IPS-15b (cell line): ENCODE measurements at regions not wholly inside any gene's neighbourhood (a gene's known extent, or its start where the extent isn't known, plus 50 kb on each side); places are given as distances from the start of the nearest gene placed in this dataset.
"Not testable (repeated sequence)": the region's sequence is repeated elsewhere in the genome, so short reads cannot be mapped to it uniquely, and the experiment has no call there.

Source experiments
- H3K27me3 ChIP-seq: one replicate; pipeline ENCODE4 v1.6.1; 2013; ENCODE audit warnings: low read length; ENCODE audit not compliant: control insufficient read depth, insufficient read depth
- H3K36me3 ChIP-seq: one replicate; pipeline ENCODE4 v1.6.1; 2013; ENCODE audit warnings: low read length; ENCODE audit not compliant: control insufficient read depth, insufficient read depth
- H3K4me1 ChIP-seq: one replicate; pipeline ENCODE4 v1.6.1; 2013; ENCODE audit warnings: mild to moderate bottlenecking, low read length; ENCODE audit not compliant: control insufficient read depth, insufficient read depth
- H3K4me3 ChIP-seq: one replicate; pipeline ENCODE4 v1.5.1; 2013; ENCODE audit warnings: low read depth, low read length
- H3K9ac ChIP-seq: one replicate; pipeline ENCODE4 v1.6.1; 2013; ENCODE audit warnings: low read depth, mild to moderate bottlenecking, low read length
- H3K9me3 ChIP-seq: one replicate; pipeline ENCODE4 v1.6.1; 2013; ENCODE audit warnings: mild to moderate bottlenecking, low read length; ENCODE audit not compliant: control insufficient read depth, insufficient read depth

DNA sequence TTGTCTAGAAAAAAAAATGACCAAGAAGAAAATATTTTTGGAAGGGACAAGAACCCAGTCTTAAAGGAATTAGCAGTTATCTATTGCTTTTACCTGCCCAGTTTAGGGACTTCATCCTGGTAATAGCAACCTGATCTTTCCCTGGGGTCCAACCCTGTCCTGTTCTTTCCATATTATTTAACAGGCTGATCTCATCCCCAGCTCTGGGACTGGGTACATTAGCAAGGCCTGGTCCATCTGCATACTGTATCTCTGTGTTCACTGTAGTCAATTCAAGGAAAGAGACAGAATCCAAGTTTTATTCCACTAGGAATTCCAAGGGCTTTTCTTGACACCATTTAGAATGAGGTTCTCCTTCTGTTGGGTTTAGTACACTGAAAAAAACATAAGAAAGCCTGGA, 191.7 kb upstream of the GADL1 start:
- Histone ChIP-seq H3K36me3 (no peaks in the 10 kb centered on the region), H3K9me3 (no peaks in the 10 kb centered on the region), H3K9ac (no peak overlapping the region), H3K27me3 (no peaks in the 10 kb centered on the region), H3K4me1 (no peaks in the 10 kb centered on the region), H3K4me3 (no peak overlapping the region)

DNA sequence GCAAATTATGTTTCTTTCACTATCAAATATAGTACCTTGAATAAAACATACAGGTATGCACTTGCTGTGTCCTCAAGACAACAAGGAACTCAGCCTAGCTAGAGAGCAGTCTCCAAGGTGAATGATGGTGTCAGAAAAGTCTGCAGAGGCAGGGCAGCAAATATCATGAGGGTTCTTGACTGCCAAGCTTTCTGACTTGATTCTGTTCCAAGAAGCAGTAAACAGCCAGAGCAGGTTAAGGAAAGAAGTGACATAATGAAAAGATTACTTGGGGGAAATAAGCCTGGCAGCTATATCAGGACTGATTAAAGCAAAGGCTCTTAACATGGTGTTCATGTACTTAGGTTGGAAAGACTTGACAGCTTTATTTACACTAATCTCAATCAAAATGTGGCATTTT, 192.2 kb upstream of the GADL1 start:
- Histone ChIP-seq H3K36me3 (no peaks in the 10 kb centered on the region), H3K9ac (no peak overlapping the region), H3K4me3 (no peak overlapping the region), H3K27me3 (no peaks in the 10 kb centered on the region), H3K4me1 (no peaks in the 10 kb centered on the region), H3K9me3 (no peaks in the 10 kb centered on the region)

DNA sequence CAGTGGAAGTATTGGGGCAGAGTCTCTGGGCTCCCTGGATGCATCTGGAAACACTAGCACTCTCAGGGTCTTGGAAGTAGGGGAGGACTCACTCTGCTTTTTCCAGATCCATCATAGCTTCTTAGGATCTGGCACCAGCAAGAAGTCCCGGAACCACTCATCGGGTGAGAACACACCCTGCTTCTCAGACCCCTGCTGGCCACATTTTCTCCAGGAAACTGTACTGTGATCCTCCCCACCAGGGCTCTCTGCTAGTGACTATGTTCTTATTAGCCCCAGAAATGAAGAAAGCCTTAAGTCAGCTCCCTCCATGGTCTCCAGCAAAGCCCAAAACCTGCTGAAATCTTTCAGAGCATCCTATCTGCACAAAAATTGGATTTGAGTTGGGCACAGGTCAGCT, 197.3 kb upstream of the GADL1 start:
- Histone ChIP-seq H3K4me1 (no peaks in the 10 kb centered on the region), H3K9ac (no peak overlapping the region), H3K36me3 (no peaks in the 10 kb centered on the region), H3K4me3 (no peak overlapping the region), H3K27me3 (no peaks in the 10 kb centered on the region), H3K9me3 (no peaks in the 10 kb centered on the region)

DNA sequence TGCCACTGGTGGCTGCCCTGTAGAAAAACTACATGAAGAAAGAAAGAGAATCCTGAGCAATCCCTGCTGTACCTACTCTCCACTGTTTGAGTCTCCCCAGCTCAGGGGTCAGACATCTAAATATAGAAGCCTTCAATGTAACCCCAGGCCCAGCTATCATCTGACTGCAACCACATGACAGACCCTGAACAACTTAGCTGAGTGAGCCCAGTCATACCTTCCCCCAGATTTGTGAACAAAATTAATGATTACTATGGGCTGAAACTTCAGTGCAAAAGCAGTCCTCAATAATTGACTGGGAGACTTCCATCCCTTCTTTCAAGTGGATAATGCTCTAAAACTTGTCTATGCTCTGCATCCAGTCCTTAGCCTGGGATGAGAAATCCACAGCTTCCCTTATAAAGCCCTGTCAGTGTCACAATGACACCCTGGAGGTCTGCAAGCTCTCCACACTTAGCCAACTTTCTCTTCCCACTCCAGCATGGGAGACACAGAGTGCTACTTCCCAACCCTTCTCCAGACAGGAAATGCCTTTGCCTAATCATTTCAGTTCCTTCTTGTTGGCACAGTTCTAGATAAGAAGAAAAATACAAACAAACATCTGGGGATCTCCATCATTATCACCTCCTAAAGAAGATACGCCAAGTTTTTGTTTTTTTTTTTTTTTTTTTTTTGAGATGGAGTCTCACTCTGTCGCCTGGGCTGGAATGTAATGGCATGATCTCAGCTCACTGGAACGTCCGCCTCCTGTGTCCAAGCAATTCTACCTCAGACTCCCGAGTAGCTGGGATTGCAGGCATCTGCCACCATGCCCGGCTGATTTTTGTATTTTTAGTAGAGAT, 198.5 kb upstream of the GADL1 start:
- no peak overlapping the region for H3K4me3 ChIP-seq
- no peaks in the 10 kb centered on the region for H3K27me3 ChIP-seq
- H3K4me1 ChIP-seq = no peaks in the 10 kb centered on the region
- H3K9me3 ChIP-seq = no peaks in the 10 kb centered on the region
- H3K36me3 ChIP-seq = no peaks in the 10 kb centered on the region
- H3K9ac ChIP-seq = no peak overlapping the region

DNA sequence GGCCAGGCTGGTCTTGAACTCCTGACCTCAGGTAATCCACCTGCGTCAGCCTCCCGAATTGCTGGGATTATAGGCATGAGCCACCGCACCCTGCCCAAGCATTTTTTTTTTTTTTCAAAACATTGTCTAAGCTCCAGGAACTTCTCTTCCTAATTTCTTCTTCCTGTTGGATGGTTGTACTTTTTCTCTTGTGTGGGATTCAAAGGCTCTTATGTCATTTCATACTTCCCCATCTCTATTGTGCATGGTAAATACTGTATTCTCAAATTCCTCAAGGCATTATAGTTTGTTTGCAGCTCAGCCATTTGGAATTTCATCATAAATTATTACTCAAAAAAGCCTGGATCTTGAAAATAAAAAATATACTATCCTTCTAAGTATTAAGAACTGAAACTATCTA, 199.1 kb upstream of the GADL1 start:
- H3K9ac ChIP-seq = no peak overlapping the region
- no peaks in the 10 kb centered on the region for H3K36me3 ChIP-seq
- no peaks in the 10 kb centered on the region for H3K9me3 ChIP-seq
- no peak overlapping the region for H3K4me3 ChIP-seq
- no peaks in the 10 kb centered on the region for H3K4me1 ChIP-seq
- H3K27me3 ChIP-seq = no peaks in the 10 kb centered on the region

DNA sequence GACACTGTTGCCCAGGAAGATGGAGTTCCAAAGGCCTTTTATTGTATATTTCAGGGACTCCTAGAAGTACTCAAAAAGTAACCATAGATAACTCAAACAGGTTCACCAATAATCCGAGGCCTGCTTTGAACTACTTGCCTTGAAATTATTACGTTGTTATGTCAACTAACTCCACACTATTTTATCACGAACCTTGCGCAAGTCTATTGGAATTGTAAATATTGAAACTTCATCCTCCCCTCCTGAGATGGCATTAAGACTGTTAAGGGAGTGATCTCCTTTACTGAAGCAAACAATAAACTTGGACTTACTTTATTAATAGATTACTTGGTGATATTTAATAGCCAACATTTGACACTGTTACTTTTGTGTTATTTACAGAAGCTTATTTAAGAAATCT, 199.6 kb upstream of the GADL1 start:
- Histone ChIP-seq H3K4me1 (no peaks in the 10 kb centered on the region), H3K9ac (no peak overlapping the region), H3K4me3 (no peak overlapping the region), H3K9me3 (no peaks in the 10 kb centered on the region), H3K36me3 (no peaks in the 10 kb centered on the region), H3K27me3 (no peaks in the 10 kb centered on the region)

DNA sequence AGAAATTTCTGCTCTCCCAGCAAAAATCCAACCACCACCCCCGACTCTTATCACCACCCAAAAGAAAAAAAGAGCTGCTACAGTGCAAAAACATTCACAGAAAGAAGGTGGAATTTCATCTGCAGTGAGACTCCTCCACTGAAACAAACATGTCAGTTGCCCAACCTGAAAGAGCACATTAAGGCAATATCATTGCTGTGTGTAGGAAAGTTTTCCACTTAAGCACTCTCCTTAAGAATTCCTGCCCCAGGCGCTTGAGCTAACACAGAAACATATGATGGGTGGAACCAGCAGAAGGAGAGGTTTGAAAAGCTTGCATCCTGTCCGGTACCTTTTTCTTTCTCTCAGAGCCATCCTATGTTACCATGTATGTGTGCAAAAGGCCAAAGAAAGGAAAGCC, 200.8 kb upstream of the GADL1 start:
- no peaks in the 10 kb centered on the region for H3K9me3 ChIP-seq
- H3K27me3 ChIP-seq = no peaks in the 10 kb centered on the region
- no peaks in the 10 kb centered on the region for H3K36me3 ChIP-seq
- H3K9ac ChIP-seq = no peak overlapping the region
- no peak overlapping the region for H3K4me3 ChIP-seq
- H3K4me1 ChIP-seq = no peaks in the 10 kb centered on the region

DNA sequence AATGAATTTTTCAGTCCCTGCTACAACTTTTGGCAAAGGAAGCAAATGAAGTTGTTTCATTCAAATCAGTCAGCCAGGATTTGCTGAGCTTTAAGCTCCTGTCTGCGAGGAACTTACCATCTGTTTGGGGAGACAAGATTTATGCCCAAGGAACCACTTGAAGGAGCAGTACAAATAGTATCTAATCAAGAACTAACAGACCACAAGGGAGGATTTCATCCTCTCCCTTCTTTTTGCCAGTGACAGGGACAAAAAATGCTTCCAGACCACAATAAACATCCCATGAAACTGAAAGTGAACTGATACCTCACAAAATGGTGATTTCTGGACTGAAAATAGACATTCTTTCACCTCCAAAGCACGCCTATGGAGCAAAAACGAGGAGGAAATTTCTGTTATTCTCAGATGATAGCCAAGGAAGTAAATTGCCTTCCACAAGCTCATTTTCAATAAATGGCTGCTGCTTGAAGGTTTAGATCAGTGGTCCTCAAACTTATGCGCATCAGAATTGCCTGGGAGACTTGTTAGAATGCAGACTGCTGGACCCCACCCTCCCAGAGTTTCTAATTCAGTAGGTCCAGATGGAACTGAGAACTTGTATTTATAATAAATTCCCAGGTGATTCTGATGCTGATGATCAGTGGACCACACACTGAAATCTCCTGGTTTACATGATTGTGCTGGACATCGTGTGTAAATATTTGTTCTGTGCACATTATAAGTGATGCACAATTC, 202.4 kb upstream of the GADL1 start:
- no peak overlapping the region for H3K4me3 ChIP-seq
- H3K36me3 ChIP-seq = no peaks in the 10 kb centered on the region
- H3K4me1 ChIP-seq = no peaks in the 10 kb centered on the region
- H3K9ac ChIP-seq = no peak overlapping the region
- H3K27me3 ChIP-seq = no peaks in the 10 kb centered on the region
- H3K9me3 ChIP-seq = no peaks in the 10 kb centered on the region

DNA sequence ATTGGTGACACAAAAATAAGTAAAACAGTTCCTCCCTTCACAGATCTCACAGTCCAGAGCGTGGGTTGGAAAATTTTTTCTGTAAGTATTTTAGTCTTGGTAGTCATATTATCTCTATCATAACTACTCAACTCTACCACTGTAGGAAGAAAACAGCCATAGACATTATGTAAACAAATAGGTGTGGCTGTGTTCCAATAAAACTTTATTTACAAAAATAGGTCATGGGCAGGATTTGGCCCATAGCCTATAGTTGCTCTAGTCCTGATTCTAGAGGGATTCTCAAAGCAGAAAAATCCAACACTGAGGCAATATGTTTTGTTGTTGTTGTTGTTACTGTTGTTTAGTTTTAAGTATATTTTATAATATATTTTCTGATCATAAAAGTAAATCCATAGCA, 206.1 kb upstream of the GADL1 start:
- no peak overlapping the region for H3K9ac ChIP-seq
- H3K4me3 ChIP-seq = no peak overlapping the region
- no peaks in the 10 kb centered on the region for H3K9me3 ChIP-seq
- H3K36me3 ChIP-seq = no peaks in the 10 kb centered on the region
- no peaks in the 10 kb centered on the region for H3K27me3 ChIP-seq
- H3K4me1 ChIP-seq = no peaks in the 10 kb centered on the region

DNA sequence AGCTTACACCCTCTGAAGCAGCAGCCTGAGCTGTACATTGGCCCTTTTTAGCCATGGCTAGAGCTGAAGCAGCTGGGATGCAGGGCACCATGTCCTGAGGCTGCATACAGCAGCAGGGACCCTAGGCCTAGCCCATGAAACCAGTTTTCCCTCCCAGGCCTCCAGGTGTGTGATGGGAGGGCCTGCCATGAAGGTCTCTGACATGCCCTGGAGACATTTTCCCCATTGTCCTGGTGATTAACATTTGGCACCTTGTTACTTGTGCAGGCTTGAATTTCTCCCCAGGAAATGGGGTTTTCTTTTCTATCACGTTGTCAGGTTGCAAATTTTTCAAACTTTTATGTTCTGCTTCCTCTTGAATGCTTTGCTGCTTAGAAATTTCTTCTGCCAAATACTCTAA, 206.8 kb upstream of the GADL1 start:
- not testable (repeated sequence) for H3K27me3 ChIP-seq, H3K9ac ChIP-seq, H3K4me3 ChIP-seq, H3K36me3 ChIP-seq, H3K9me3 ChIP-seq, H3K4me1 ChIP-seq

DNA sequence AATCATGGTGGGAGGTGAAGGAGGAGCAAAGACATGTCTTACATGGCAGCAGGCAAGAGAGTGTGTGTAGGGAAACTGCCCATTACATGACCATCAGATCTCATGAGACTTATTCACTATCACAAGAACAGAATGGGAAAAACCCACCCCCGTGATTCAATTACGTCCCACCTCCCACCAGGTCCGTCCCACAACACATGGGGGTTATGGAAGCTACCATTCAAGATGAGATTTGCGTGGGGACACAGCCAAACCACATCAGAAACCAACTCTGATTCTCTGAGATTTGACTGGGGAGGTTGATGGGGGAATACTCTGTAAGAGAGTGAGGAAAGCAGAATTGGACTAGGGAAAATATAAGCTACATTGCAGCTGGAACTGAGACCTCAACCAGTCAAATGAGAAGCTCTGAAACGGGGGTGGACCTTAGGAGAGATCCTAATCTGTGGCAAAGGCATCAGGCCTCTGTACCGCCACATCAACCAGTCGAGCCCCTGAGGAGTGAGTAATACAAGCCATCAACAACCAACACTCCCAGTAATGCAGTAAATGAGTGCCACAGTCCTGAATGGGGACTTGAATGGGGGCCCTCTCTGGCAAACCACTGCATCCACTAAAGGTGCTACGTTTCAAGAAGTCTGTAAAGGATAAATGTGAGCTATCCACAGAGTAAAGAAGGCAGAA, 207.9 kb upstream of the GADL1 start:
- H3K36me3 ChIP-seq = no peaks in the 10 kb centered on the region
- no peak overlapping the region for H3K9ac ChIP-seq
- H3K4me1 ChIP-seq = no peaks in the 10 kb centered on the region
- no peaks in the 10 kb centered on the region for H3K9me3 ChIP-seq
- H3K27me3 ChIP-seq = no peaks in the 10 kb centered on the region
- H3K4me3 ChIP-seq = no peak overlapping the region

DNA sequence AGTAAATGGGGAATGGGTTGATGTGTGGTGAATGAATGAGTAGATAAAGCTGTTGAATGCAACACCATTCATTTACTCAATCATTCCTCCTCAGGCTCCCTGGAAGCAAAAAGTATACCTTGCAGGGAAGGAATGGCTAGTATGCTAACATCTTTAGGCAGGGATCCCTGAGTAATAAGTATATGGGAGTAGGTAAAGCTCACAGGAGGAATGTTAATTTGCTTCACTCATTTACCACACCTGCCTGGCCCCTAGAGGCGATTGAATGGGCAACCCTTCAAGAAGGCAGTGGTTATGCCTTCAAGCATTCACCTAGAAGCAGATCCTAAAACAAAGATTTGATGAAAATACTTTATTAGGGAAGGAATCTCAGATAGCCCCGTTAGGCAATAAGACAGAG, 208.7 kb upstream of the GADL1 start:
- H3K27me3 ChIP-seq = no peaks in the 10 kb centered on the region
- H3K9me3 ChIP-seq = no peaks in the 10 kb centered on the region
- H3K36me3 ChIP-seq = no peaks in the 10 kb centered on the region
- H3K4me3 ChIP-seq = no peak overlapping the region
- no peaks in the 10 kb centered on the region for H3K4me1 ChIP-seq
- no peak overlapping the region for H3K9ac ChIP-seq
